NB4 (cell line): ENCODE measurements at regions not wholly inside any gene's neighbourhood (a gene's known extent, or its start where the extent isn't known, plus 50 kb on each side); places are given as distances from the start of the nearest gene placed in this dataset.

ENCODE experiments used
- CTCF ChIP-seq: IDR thresholded peaks from one replicate; pipeline ENCODE4 v1.5.1; 2012; ENCODE audit warnings: low read depth, low read length
- MAX ChIP-seq: IDR thresholded peaks from 2 replicates; pipeline ENCODE4 v1.6.1; 2011; ENCODE audit warnings: low read depth, low read length
- MYC ChIP-seq: IDR thresholded peaks from 2 replicates; pipeline ENCODE4 v1.6.1; 2011; ENCODE audit warnings: low read depth, low read length
- POLR2A ChIP-seq: IDR thresholded peaks from 2 replicates; pipeline ENCODE4 v1.6.1; 2011; ENCODE audit warnings: mild to moderate bottlenecking; ENCODE audit not compliant: insufficient read length; ENCODE audit errors: extremely low read depth

DNA sequence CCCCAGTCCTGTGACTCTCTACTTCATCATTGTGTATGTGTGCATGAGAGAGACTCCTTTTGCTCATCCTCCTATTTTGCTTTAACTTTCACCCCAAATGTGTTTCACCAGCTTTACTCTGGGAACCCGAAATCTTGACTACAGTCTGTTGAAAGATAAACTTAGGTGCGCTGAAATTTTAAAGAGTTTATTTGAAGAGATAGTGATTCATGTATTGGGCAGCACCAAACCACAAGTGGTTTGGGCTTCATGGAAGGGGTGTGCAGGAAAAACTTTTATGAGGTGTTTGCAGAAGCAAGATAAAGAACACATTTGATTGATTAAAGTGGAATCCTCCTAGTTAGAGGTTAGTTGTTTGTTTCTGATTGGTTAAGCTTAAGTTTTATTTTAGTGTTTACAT, 50.8 kb upstream of the RFC3 start:
- TF ChIP-seq CTCF (no peak), MYC (no peak), POLR2A (no peak), MAX (no peak)
